ENCODE measurements at regions not wholly inside any gene's neighbourhood (a gene's known extent, or its start where the extent isn't known, plus 50 kb on each side); places are given as distances from the start of the nearest gene placed in this dataset.
A peak's percentile ranks its signal among the peaks of the same experiment; 100 is the strongest.

DNA sequence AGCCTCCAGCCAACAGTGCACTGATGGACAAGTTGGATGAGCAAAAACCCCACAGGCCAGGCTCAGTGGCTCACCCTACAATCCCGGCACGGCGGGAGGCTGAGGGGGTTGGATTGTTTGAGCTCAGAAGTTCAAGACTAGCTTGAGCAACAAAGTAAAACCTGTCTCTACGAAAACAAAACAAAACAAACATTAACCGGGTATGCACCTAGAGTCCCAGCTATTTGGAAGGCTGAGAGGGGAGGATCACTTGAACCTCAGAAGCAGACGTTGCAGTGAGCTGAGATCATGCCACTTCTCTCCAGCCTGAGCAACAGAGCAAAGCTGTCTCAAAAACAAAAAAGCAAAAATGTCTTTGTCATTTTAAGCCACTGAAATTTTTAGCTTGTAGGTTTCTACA, 55.1 kb upstream of the DMRT1 start:
- Histone ChIP-seq H3K36me3 (ENCODE audit: insufficient read depth) (no peaks in the 10 kb centered on the region), H3K79me2 (replicated peaks; ENCODE audit: insufficient read depth) (no peaks in the 10 kb centered on the region), H3K4me3 (no peak overlapping the region), H4K20me1 (replicated peaks; ENCODE audit: insufficient read depth) (no peaks in the 10 kb centered on the region), H2AFZ (0 out of 2 replicates have a peak overlapping the region, but pooled peaks have one; percentile 28), H3K27me3 (ENCODE audit: insufficient read depth) (no peaks in the 10 kb centered on the region), H3K4me2 (no peak overlapping the region), H3F3A (replicated peaks; ENCODE audit: low read depth) (no peaks in the 10 kb centered on the region), H3K9me2 (ENCODE audit: insufficient read depth) (no peaks in the 10 kb centered on the region), H3K27ac (ENCODE audit: low read depth) (no peak overlapping the region), H3K4me1 (ENCODE audit: insufficient read depth) (peaks cover 15% of the 10 kb centered on the region)
- TF ChIP-seq, protein P1, sequence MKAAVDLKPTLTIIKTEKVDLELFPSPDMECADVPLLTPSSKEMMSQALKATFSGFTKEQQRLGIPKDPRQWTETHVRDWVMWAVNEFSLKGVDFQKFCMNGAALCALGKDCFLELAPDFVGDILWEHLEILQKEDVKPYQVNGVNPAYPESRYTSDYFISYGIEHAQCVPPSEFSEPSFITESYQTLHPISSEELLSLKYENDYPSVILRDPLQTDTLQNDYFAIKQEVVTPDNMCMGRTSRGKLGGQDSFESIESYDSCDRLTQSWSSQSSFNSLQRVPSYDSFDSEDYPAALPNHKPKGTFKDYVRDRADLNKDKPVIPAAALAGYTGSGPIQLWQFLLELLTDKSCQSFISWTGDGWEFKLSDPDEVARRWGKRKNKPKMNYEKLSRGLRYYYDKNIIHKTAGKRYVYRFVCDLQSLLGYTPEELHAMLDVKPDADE (IDR thresholded peaks at IDR 0.05) = no peak
- no peak for TF ChIP-seq EZH2 (IDR thresholded peaks at IDR 0.05; ENCODE audit: low read depth, unreplicated experiment)
- TF ChIP-seq, protein P2, sequence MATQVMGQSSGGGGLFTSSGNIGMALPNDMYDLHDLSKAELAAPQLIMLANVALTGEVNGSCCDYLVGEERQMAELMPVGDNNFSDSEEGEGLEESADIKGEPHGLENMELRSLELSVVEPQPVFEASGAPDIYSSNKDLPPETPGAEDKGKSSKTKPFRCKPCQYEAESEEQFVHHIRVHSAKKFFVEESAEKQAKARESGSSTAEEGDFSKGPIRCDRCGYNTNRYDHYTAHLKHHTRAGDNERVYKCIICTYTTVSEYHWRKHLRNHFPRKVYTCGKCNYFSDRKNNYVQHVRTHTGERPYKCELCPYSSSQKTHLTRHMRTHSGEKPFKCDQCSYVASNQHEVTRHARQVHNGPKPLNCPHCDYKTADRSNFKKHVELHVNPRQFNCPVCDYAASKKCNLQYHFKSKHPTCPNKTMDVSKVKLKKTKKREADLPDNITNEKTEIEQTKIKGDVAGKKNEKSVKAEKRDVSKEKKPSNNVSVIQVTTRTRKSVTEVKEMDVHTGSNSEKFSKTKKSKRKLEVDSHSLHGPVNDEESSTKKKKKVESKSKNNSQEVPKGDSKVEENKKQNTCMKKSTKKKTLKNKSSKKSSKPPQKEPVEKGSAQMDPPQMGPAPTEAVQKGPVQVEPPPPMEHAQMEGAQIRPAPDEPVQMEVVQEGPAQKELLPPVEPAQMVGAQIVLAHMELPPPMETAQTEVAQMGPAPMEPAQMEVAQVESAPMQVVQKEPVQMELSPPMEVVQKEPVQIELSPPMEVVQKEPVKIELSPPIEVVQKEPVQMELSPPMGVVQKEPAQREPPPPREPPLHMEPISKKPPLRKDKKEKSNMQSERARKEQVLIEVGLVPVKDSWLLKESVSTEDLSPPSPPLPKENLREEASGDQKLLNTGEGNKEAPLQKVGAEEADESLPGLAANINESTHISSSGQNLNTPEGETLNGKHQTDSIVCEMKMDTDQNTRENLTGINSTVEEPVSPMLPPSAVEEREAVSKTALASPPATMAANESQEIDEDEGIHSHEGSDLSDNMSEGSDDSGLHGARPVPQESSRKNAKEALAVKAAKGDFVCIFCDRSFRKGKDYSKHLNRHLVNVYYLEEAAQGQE (IDR thresholded peaks at IDR 0.05; ENCODE audit: unreplicated experiment) = no peak
- no peak for TF ChIP-seq STAT1 (IDR thresholded peaks at IDR 0.05; ENCODE audit: unreplicated experiment)
- TF ChIP-seq, protein P3, sequence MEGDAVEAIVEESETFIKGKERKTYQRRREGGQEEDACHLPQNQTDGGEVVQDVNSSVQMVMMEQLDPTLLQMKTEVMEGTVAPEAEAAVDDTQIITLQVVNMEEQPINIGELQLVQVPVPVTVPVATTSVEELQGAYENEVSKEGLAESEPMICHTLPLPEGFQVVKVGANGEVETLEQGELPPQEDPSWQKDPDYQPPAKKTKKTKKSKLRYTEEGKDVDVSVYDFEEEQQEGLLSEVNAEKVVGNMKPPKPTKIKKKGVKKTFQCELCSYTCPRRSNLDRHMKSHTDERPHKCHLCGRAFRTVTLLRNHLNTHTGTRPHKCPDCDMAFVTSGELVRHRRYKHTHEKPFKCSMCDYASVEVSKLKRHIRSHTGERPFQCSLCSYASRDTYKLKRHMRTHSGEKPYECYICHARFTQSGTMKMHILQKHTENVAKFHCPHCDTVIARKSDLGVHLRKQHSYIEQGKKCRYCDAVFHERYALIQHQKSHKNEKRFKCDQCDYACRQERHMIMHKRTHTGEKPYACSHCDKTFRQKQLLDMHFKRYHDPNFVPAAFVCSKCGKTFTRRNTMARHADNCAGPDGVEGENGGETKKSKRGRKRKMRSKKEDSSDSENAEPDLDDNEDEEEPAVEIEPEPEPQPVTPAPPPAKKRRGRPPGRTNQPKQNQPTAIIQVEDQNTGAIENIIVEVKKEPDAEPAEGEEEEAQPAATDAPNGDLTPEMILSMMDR (conservative IDR thresholded peaks at IDR 0.05; ENCODE audit: low read depth in 2 of 2) = no peak
- TF ChIP-seq NANOG (IDR thresholded peaks at IDR 0.05; ENCODE audit: borderline replicate concordance) = no peak
- TF ChIP-seq, protein P4, sequence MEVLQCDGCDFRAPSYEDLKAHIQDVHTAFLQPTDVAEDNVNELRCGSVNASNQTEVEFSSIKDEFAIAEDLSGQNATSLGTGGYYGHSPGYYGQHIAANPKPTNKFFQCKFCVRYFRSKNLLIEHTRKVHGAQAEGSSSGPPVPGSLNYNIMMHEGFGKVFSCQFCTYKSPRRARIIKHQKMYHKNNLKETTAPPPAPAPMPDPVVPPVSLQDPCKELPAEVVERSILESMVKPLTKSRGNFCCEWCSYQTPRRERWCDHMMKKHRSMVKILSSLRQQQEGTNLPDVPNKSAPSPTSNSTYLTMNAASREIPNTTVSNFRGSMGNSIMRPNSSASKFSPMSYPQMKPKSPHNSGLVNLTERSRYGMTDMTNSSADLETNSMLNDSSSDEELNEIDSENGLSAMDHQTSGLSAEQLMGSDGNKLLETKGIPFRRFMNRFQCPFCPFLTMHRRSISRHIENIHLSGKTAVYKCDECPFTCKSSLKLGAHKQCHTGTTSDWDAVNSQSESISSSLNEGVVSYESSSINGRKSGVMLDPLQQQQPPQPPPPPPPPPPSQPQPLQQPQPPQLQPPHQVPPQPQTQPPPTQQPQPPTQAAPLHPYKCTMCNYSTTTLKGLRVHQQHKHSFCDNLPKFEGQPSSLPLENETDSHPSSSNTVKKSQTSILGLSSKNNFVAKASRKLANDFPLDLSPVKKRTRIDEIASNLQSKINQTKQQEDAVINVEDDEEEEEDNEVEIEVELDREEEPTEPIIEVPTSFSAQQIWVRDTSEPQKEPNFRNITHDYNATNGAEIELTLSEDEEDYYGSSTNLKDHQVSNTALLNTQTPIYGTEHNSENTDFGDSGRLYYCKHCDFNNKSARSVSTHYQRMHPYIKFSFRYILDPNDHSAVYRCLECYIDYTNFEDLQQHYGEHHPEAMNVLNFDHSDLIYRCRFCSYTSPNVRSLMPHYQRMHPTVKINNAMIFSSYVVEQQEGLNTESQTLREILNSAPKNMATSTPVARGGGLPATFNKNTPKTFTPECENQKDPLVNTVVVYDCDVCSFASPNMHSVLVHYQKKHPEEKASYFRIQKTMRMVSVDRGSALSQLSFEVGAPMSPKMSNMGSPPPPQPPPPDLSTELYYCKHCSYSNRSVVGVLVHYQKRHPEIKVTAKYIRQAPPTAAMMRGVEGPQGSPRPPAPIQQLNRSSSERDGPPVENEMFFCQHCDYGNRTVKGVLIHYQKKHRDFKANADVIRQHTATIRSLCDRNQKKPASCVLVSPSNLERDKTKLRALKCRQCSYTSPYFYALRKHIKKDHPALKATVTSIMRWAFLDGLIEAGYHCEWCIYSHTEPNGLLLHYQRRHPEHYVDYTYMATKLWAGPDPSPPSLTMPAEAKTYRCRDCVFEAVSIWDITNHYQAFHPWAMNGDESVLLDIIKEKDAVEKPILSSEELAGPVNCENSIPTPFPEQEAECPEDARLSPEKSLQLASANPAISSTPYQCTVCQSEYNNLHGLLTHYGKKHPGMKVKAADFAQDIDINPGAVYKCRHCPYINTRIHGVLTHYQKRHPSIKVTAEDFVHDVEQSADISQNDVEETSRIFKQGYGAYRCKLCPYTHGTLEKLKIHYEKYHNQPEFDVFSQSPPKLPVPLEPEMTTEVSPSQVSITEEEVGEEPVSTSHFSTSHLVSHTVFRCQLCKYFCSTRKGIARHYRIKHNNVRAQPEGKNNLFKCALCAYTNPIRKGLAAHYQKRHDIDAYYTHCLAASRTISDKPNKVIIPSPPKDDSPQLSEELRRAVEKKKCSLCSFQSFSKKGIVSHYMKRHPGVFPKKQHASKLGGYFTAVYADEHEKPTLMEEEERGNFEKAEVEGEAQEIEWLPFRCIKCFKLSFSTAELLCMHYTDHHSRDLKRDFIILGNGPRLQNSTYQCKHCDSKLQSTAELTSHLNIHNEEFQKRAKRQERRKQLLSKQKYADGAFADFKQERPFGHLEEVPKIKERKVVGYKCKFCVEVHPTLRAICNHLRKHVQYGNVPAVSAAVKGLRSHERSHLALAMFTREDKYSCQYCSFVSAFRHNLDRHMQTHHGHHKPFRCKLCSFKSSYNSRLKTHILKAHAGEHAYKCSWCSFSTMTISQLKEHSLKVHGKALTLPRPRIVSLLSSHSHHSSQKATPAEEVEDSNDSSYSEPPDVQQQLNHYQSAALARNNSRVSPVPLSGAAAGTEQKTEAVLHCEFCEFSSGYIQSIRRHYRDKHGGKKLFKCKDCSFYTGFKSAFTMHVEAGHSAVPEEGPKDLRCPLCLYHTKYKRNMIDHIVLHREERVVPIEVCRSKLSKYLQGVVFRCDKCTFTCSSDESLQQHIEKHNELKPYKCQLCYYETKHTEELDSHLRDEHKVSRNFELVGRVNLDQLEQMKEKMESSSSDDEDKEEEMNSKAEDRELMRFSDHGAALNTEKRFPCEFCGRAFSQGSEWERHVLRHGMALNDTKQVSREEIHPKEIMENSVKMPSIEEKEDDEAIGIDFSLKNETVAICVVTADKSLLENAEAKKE (CRISPR knock-in tag; IDR thresholded peaks at IDR 0.05) = no peak
- TF ChIP-seq ZNF114 (CRISPR knock-in tag; IDR thresholded peaks at IDR 0.05) = no peak
- no peak for TF ChIP-seq EZH2phosphoT487 (IDR thresholded peaks at IDR 0.05; ENCODE audit: unreplicated experiment)
- no peak for TF ChIP-seq POLR2AphosphoS5 (IDR thresholded peaks at IDR 0.05; ENCODE audit: low read depth)
- TF ChIP-seq ZNF331 (CRISPR knock-in tag; IDR thresholded peaks at IDR 0.05; ENCODE audit: low read depth) = no peak
- TF ChIP-seq JUNB (IDR thresholded peaks at IDR 0.05; ENCODE audit: unreplicated experiment) = no peak
- no peak for TF ChIP-seq CREB1 (CRISPR knock-in tag; IDR thresholded peaks at IDR 0.05; ENCODE audit: low read depth)
- Mint-ChIP-seq H3K4me3 (no peak overlapping the region), H3K4me1 (peaks cover 11% of the 10 kb centered on the region; the same call in 2 of the 3 replicates), H3K27ac (no peak overlapping the region), H3K36me3 (ENCODE audit: low read depth) (no peaks in the 10 kb centered on the region), H3K9me3 (no peaks in the 10 kb centered on the region), H3K27me3 (ENCODE audit: insufficient read depth, low read depth, poor library complexity) (no peaks in the 10 kb centered on the region)
- DNase-seq (ENCODE audit: low spot score) = no peak
- no peak for ATAC-seq

Measured in GM23338 (cell line).